Skeletal muscle satellite cell (primary cell): ENCODE measurements at regions not wholly inside any gene's neighbourhood (a gene's known extent, or its start where the extent isn't known, plus 50 kb on each side); places are given as distances from the start of the nearest gene placed in this dataset.

Experiments used
- H3K27me3 ChIP-seq: 2 replicates; pipeline ENCODE4 v1.7.0; 2013; ENCODE audit warnings: low read length; ENCODE audit not compliant: control insufficient read depth, insufficient read depth
- H3K36me3 ChIP-seq: 2 replicates; pipeline ENCODE4 v1.7.0; 2013; ENCODE audit warnings: mild to moderate bottlenecking, control low read depth, low read length; ENCODE audit not compliant: insufficient read depth
- H3K4me1 ChIP-seq: 2 replicates; pipeline ENCODE4 v1.7.0; 2013; ENCODE audit warnings: low read length; ENCODE audit not compliant: control insufficient read depth, insufficient read depth
- H3K4me2 ChIP-seq: 2 replicates; pipeline ENCODE4 v1.7.0; 2013; ENCODE audit warnings: mild to moderate bottlenecking, low read length
- H3K4me3 ChIP-seq: 2 replicates; pipeline ENCODE4 v1.7.0; 2013; ENCODE audit warnings: low read length
- H3K9ac ChIP-seq: 2 replicates; pipeline ENCODE4 v1.7.0; 2013; ENCODE audit warnings: mild to moderate bottlenecking, low read depth, low read length, moderate library complexity
- H3K9me3 ChIP-seq: replicated peaks from 2 replicates; pipeline ENCODE4 v1.7.0; 2013; ENCODE audit warnings: mild to moderate bottlenecking, control low read depth, low read length

- H3K4me1 ChIP-seq: peaks cover 38% of the 10 kb centered on the region
- peak overlapping the region; percentile 6 for H3K4me3 ChIP-seq
- no peaks in the 10 kb centered on the region for H3K27me3 ChIP-seq
- peaks cover 2% of the 10 kb centered on the region for H3K9me3 ChIP-seq
- no peaks in the 10 kb centered on the region for H3K36me3 ChIP-seq
- peak overlapping the region; percentile 38 for H3K4me2 ChIP-seq
- peak overlapping the region; percentile 84 for H3K9ac ChIP-seq
Measured at GRCh38 chr3:43178891-43179366, 73.0 kb upstream of the POMGNT2 start.

- Histone ChIP-seq H3K4me1 (peaks cover 41% of the 10 kb centered on the region), H3K36me3 (no peaks in the 10 kb centered on the region), H3K9me3 (peaks cover 7% of the 10 kb centered on the region)
Measured at GRCh38 chr3:43177085-43177484, 71.2 kb upstream of the POMGNT2 start.

DNA sequence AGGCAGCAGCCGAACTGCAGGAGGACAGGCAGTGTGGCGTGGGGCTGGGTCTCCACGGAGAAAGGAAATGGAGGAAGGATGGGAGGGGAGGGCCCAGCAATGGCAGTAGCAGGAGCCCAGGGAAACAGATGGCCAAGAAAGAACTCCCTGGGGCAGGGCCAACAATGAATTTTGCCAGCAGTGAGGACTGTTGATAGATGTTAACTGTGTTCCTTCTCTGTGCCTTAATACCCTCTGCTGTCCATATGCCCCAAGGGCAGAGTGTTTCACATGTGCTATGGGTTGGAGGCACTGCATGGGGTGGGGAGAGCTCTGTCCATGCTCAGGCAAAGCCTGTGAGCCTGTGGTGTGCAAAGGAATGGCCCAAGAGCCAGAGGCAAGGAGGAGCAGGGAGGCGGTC, 70.8 kb upstream of the POMGNT2 start:
- Histone ChIP-seq H3K9ac (no peak overlapping the region), H3K4me1 (peaks cover 45% of the 10 kb centered on the region), H3K27me3 (no peaks in the 10 kb centered on the region), H3K9me3 (peaks cover 7% of the 10 kb centered on the region), H3K4me2 (no peak overlapping the region), H3K36me3 (no peaks in the 10 kb centered on the region), H3K4me3 (no peak overlapping the region)

More at GRCh38 chr3:43177085-43177484, 71.2 kb upstream of the POMGNT2 start:
- no peak overlapping the region for H3K4me2 ChIP-seq
- no peak overlapping the region for H3K9ac ChIP-seq
- no peak overlapping the region for H3K4me3 ChIP-seq
- no peaks in the 10 kb centered on the region for H3K27me3 ChIP-seq

- Histone ChIP-seq H3K36me3 (no peaks in the 10 kb centered on the region), H3K4me3 (no peak overlapping the region), H3K4me2 (no peak overlapping the region), H3K9ac (no peak overlapping the region), H3K9me3 (peaks cover 7% of the 10 kb centered on the region), H3K27me3 (no peaks in the 10 kb centered on the region), H3K4me1 (peaks cover 46% of the 10 kb centered on the region)
Measured at GRCh38 chr3:43175541-43175940, 69.7 kb upstream of the POMGNT2 start.

- peaks cover 31% of the 10 kb centered on the region for H3K4me1 ChIP-seq
- no peaks in the 10 kb centered on the region for H3K27me3 ChIP-seq
- no peaks in the 10 kb centered on the region for H3K36me3 ChIP-seq
- H3K9me3 ChIP-seq: peaks cover 7% of the 10 kb centered on the region
- no peak overlapping the region for H3K9ac ChIP-seq
- no peak overlapping the region for H3K4me3 ChIP-seq
- H3K4me2 ChIP-seq: no peak overlapping the region
Measured at GRCh38 chr3:43173949-43174348, 68.1 kb upstream of the POMGNT2 start.

GRCh38 chr3:43171748-43172147, 65.9 kb upstream of the POMGNT2 start:
- H3K36me3 ChIP-seq: no peaks in the 10 kb centered on the region
- H3K4me1 ChIP-seq: peaks cover 24% of the 10 kb centered on the region
- no peaks in the 10 kb centered on the region for H3K27me3 ChIP-seq

DNA sequence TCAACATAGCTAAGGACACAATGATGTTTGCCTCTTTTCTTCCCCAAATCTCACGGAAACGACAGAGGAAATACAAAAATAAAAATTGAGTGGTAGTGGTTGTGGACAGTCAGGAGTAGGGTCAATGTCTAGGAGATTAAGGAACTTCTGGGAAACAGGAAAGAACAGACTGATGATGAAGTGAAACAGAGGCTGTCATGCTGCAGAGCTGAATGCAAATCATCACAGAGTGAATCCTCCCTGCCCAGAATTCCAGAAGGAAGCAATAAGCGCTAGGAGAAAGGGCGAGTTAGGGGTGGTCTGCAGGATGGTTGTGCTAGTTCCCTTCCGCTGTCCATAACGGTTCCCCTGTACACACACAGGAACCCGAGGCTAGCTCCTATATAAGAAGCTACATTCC, 64.7 kb upstream of the POMGNT2 start:
- H3K4me2 ChIP-seq: no peak overlapping the region
- H3K9me3 ChIP-seq: peaks cover 13% of the 10 kb centered on the region
- peaks cover 22% of the 10 kb centered on the region for H3K4me1 ChIP-seq
- H3K36me3 ChIP-seq: no peaks in the 10 kb centered on the region
- H3K27me3 ChIP-seq: no peaks in the 10 kb centered on the region
- no peak overlapping the region for H3K4me3 ChIP-seq
- H3K9ac ChIP-seq: no peak overlapping the region

More at GRCh38 chr3:43171748-43172147, 65.9 kb upstream of the POMGNT2 start:
- Histone ChIP-seq H3K9me3 (peaks cover 7% of the 10 kb centered on the region), H3K4me2 (peak overlapping the region; percentile 67), H3K9ac (peak overlapping the region; percentile 53), H3K4me3 (no peak overlapping the region)

GRCh38 chr3:43169987-43170386, 64.1 kb upstream of the POMGNT2 start:
- peaks cover 22% of the 10 kb centered on the region for H3K4me1 ChIP-seq
- peaks cover 13% of the 10 kb centered on the region for H3K9me3 ChIP-seq
- H3K9ac ChIP-seq: no peak overlapping the region
- no peak overlapping the region for H3K4me2 ChIP-seq
- H3K27me3 ChIP-seq: no peaks in the 10 kb centered on the region
- no peaks in the 10 kb centered on the region for H3K36me3 ChIP-seq
- no peak overlapping the region for H3K4me3 ChIP-seq

GRCh38 chr3:43166406-43166805, 60.5 kb upstream of the POMGNT2 start:
- Histone ChIP-seq H3K9me3 (peaks cover 6% of the 10 kb centered on the region), H3K4me3 (no peak overlapping the region), H3K9ac (no peak overlapping the region), H3K4me1 (peaks cover 31% of the 10 kb centered on the region), H3K36me3 (no peaks in the 10 kb centered on the region), H3K4me2 (no peak overlapping the region), H3K27me3 (no peaks in the 10 kb centered on the region)

- Histone ChIP-seq H3K4me2 (no peak overlapping the region), H3K9me3 (peaks cover 6% of the 10 kb centered on the region), H3K36me3 (no peaks in the 10 kb centered on the region), H3K4me3 (no peak overlapping the region), H3K9ac (no peak overlapping the region), H3K27me3 (no peaks in the 10 kb centered on the region), H3K4me1 (peaks cover 25% of the 10 kb centered on the region)
Measured at GRCh38 chr3:43165786-43166185, 59.9 kb upstream of the POMGNT2 start.

DNA sequence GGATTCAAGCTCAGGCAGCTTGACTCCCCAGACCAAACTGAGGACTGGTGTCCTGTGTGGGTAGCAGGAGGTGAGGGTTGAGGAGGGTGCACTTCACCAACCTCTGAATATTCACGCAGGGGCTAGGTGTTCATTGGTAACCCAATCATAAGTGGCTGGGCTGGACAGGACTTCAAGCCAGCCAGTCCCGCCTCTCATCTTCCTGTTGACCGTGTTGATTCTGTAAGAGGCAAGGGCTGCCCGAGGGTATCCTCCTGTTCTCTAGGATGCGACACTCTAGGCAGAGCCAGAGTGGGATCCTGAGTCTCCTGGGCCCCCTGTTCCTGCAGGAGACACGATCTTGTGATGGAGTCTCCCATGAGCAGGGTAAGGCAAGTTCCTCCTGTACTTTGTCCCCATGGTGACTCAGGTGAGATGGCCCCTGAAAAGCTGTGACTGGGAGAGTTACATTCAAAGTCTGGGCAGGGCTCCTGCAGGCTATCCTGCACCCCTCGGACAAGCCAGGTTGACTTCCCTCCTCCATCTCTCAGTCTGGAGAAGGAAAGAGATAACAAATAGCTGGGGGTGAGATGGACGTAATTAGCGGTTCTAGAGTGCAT, 58.1 kb upstream of the POMGNT2 start:
- no peak overlapping the region for H3K9ac ChIP-seq
- H3K36me3 ChIP-seq: no peaks in the 10 kb centered on the region
- peaks cover 22% of the 10 kb centered on the region for H3K4me1 ChIP-seq
- H3K4me2 ChIP-seq: no peak overlapping the region
- no peak overlapping the region for H3K4me3 ChIP-seq
- peaks cover 6% of the 10 kb centered on the region for H3K9me3 ChIP-seq
- no peaks in the 10 kb centered on the region for H3K27me3 ChIP-seq
